ENCODE measurements at regions not wholly inside any gene's neighbourhood (a gene's known extent, or its start where the extent isn't known, plus 50 kb on each side); places are given as distances from the start of the nearest gene placed in this dataset.

DNA sequence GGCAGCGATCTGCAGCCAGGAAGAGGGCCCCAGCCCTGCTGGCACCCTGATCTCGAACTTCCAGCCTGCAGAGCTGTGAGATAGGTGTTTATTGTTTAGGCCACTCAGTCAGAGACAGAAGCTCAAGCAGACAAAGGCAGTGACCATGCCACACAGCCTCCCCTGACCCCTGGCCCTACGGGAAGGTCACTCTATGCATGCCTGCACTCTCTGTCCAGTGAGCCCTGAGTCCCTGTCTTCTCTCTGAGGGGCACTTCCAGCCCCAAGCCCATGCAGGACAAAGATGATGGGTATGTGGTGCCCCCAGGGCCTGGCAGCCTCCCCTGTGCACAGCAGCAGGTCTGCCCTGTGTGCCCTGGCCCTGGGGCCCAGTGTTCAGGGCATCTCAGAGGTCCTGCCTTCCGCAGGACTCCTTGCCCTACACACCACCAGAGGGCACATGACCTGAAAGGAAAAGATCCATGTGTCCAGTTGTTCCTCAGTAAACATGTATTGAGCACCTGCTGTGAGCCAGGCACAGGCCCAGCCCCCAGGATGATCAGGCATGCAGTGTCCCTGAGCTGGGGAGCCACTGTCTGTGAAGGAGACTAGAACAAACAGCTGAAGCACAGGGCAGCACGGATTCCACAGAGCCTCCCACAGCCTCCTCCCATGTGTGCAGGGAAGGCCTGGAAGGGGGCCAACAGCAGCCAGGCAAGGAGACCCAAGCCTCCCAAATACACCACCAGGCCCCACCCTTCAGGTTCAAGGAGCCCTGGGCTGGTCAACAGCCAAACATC is 109.3 kb downstream of the ATPSCKMT start:
- Mint-ChIP-seq H3K27me3 (ENCODE audit: low read depth) (no peaks in the 10 kb centered on the region), H3K4me1 (peaks cover 2 to 3% of the 10 kb centered on the region in 2 experiments; a peak in 2 of 4 replicates), H3K36me3 (ENCODE audit: insufficient read depth in 1 of 3, low read depth in 3 of 3) (no peaks in the 10 kb centered on the region; a peak in 1 of 7 replicates), H3K4me3 (no peak overlapping the region), H3K9me3 (no peaks in the 10 kb centered on the region; a peak in 1 of 5 replicates), H3K27ac (peak overlapping the region in 2 of 3 experiments; percentile 57 to 65; a peak in 2 of 7 replicates)
- peak; percentile 63 for DNase-seq
- no peak overlapping the region for H4K8ac ChIP-seq (replicated peaks; ENCODE audit: insufficient read length, low read depth, low read length)
- H2BK120ac ChIP-seq (ENCODE audit: low read depth, low read length, poor library complexity, severe bottlenecking), result no peak overlapping the region
- no peak overlapping the region for H4K91ac ChIP-seq (ENCODE audit: insufficient read length, low read depth, low read length)
- H3K79me2 ChIP-seq (ENCODE audit: insufficient read depth, low read length), result no peaks in the 10 kb centered on the region
- H3K4me2 ChIP-seq (ENCODE audit: insufficient read depth, insufficient read length, low read length), result no peak overlapping the region
- H3T11ph ChIP-seq (ENCODE audit: low read length), result no peak overlapping the region
- no peak overlapping the region for H4K5ac ChIP-seq (ENCODE audit: insufficient read length, low read depth, low read length)
- no peak overlapping the region for H3K56ac ChIP-seq (ENCODE audit: insufficient read length, low read depth, low read length)
- no peak overlapping the region for H3K23ac ChIP-seq (ENCODE audit: insufficient read length, low read depth, low read length)
- no peak overlapping the region for H2BK15ac ChIP-seq (ENCODE audit: low read depth, low read length)
- no peak overlapping the region for H3K18ac ChIP-seq (ENCODE audit: insufficient read length, low read depth, low read length)
- no peak overlapping the region for H2AK5ac ChIP-seq (ENCODE audit: insufficient read length, low read length)
- H3K9ac ChIP-seq (ENCODE audit: extremely low read depth, insufficient read length, low read length), result no peak overlapping the region
- no peak overlapping the region for H2AFZ ChIP-seq (ENCODE audit: low read length)
- H2BK20ac ChIP-seq (ENCODE audit: low read depth, low read length, poor library complexity, severe bottlenecking), result no peak overlapping the region
- no peak overlapping the region for H3K27ac ChIP-seq (ENCODE audit: insufficient read length, low read depth, low read length)
- no peaks in the 10 kb centered on the region for H3K79me1 ChIP-seq (ENCODE audit: insufficient read depth, low read depth, low read length, poor library complexity, severe bottlenecking)
- no peak overlapping the region for H3K14ac ChIP-seq (ENCODE audit: insufficient read depth, low read length)
- no peaks in the 10 kb centered on the region for H3K9me3 ChIP-seq (ENCODE audit: control insufficient read depth, low read depth, low read length)
- H3K27me3 ChIP-seq (ENCODE audit: insufficient read depth, low read length), result no peaks in the 10 kb centered on the region
- H3K4ac ChIP-seq (ENCODE audit: low read depth, low read length), result no peak overlapping the region
- WGBS (ENCODE audit: extremely low coverage, insufficient read length, low lambda C conversion rate), result no CpG with 5 or more reads among the region's 5 CpGs
- H2BK12ac ChIP-seq (ENCODE audit: insufficient read length, low read depth, low read length), result no peak overlapping the region
- peak; percentile 70 for TF ChIP-seq CTCF (conservative IDR thresholded peaks at IDR 0.05)
- no peak overlapping the region for H2BK5ac ChIP-seq (ENCODE audit: insufficient read length, low read length)
- no peaks in the 10 kb centered on the region for H3K23me2 ChIP-seq (ENCODE audit: insufficient read length, low read depth, low read length, poor library complexity, severe bottlenecking)
- H3K4me1 ChIP-seq (ENCODE audit: insufficient read depth, low read length), result no peaks in the 10 kb centered on the region
- no peaks in the 10 kb centered on the region for H4K20me1 ChIP-seq (ENCODE audit: control insufficient read depth, insufficient read depth, insufficient read length)
